Spleen (tissue), 11 donors: ENCODE measurements at regions not wholly inside any gene's neighbourhood (a gene's known extent, or its start where the extent isn't known, plus 50 kb on each side); places are given as distances from the start of the nearest gene placed in this dataset.

Experiments used
- DNase-seq: peaks from one replicate; pipeline ENCODE4 v3.0.0-alpha.2; 2020
- H3K27ac ChIP-seq, 8 donors: fragments of 200-600 bp; sonication (generic) in 7 of 8; 1 replicate in 4 of 8; 2 replicates in 4 of 8; pipeline versions ENCODE4 v1.5.0 to v1.8.0; 2016 to 2021; ENCODE audit warnings: inconsistent platforms in 4 of 8, mild to moderate bottlenecking in 4 of 8, moderate library complexity in 1 of 8
- H3K27me3 ChIP-seq, 7 donors: fragments of 200-600 bp; sonication (generic) in 6 of 7; replicated peaks in 1 of 7; 1 replicate in 4 of 7; 2 replicates in 3 of 7; pipeline versions ENCODE4 v1.5.0 to v1.8.0; 2016 to 2021; ENCODE audit warnings: inconsistent platforms in 3 of 7, mild to moderate bottlenecking in 1 of 7
- H3K36me3 ChIP-seq, 6 donors: fragments of 200-600 bp; sonication (generic) in 5 of 6; 1 replicate in 4 of 6; 2 replicates in 2 of 6; pipeline versions ENCODE4 v1.5.0 to v1.8.0; 2016 to 2021; ENCODE audit warnings: inconsistent platforms in 2 of 6
- H3K4me1 ChIP-seq, 6 donors: fragments of 200-600 bp; sonication (generic) in 5 of 6; 1 replicate in 3 of 6; 2 replicates in 3 of 6; pipeline versions ENCODE4 v1.5.0 to v1.8.0; 2016 to 2021; ENCODE audit warnings: inconsistent platforms in 3 of 6
- H3K4me3 ChIP-seq, 8 donors: fragments of 200-600 bp; sonication (generic) in 7 of 8; 1 replicate in 4 of 8; 2 replicates in 4 of 8; pipeline versions ENCODE4 v1.5.0 to v1.8.0; 2016 to 2021; ENCODE audit warnings: inconsistent platforms in 4 of 8, mild to moderate bottlenecking in 4 of 8, moderate library complexity in 2 of 8
- H3K9me3 ChIP-seq, 8 donors: fragments of 200-600 bp; sonication (generic) in 7 of 8; 1 replicate in 4 of 8; 2 replicates in 4 of 8; pipeline versions ENCODE4 v1.5.0 to v1.8.0; 2016 to 2021; ENCODE audit warnings: inconsistent platforms in 4 of 8
- POLR2A ChIP-seq, 3 donors: fragments of 450-650 bp; IDR thresholded peaks; one replicate each; pipeline ENCODE4 v1.5.1; 2017; ENCODE audit warnings: antibody characterized with exemption in 3 of 3, mild to moderate bottlenecking in 1 of 3
- POLR2AphosphoS5 ChIP-seq, 3 donors: sonication (generic); formaldehyde crosslinking; IDR thresholded peaks; one replicate each; pipeline ENCODE4 v1.5.1; 2017; ENCODE audit warnings: antibody characterized with exemption in 3 of 3
- WGBS, 5 donors: extraction: QIAGEN DNeasy Blood & Tissue Kit in 3 of 5; methylation state at CpG; one replicate each; pipeline versions ENCODE4 v1.1.5 to v1.1.7; 2013 to 2018; 5-methylcytosine and 5-hydroxymethylcytosine counted together
- intact Hi-C: fragments of 100-400 bp; cut with DNase I; formaldehyde crosslinking; loops from one replicate; pipeline ENCODE4 v1.15.0; 2023; ENCODE audit warnings: low total_unique reads
- TF ChIP-seq, protein P1 (sequence below), 11 experiments: fragments of 200-600 bp in 7 of 11; fragments of 450-650 bp in 4 of 11; sonication (generic) in 4 of 11; IDR thresholded peaks in 8 of 11; conservative IDR thresholded peaks in 3 of 11; 1 replicate in 7 of 11; 2 replicates in 4 of 11; pipeline versions ENCODE4 v1.4.0 to v1.8.0; 2016 to 2021; ENCODE audit warnings: antibody characterized with exemption in 11 of 11, inconsistent platforms in 4 of 11, mild to moderate bottlenecking in 1 of 11
- donor health status: healthy with polysubstance abuse.
- donor health status: DM: no; HTN: no; CAD: no; lungs with moderate emphysema.
- donor health status: DM: no; HTN: no; CAD: no.
- donor health status: Bipolar disorder and iron deficiency.
- donor health status: healthy.
- donor health status: DM: no; HTN: no; CAD: no.
- donor health status: DM: yes; HTN: yes; CAD: no.

- no peak overlapping the region for H3K4me3 ChIP-seq
- WGBS, 5 donors: 61 to 91% (median 68%) methylated on average over 1 of the region's 1 CpG
- H3K27me3 ChIP-seq: no peaks in the 10 kb centered on the region
- no peaks in the 10 kb centered on the region for H3K36me3 ChIP-seq
- TF ChIP-seq, protein P1, sequence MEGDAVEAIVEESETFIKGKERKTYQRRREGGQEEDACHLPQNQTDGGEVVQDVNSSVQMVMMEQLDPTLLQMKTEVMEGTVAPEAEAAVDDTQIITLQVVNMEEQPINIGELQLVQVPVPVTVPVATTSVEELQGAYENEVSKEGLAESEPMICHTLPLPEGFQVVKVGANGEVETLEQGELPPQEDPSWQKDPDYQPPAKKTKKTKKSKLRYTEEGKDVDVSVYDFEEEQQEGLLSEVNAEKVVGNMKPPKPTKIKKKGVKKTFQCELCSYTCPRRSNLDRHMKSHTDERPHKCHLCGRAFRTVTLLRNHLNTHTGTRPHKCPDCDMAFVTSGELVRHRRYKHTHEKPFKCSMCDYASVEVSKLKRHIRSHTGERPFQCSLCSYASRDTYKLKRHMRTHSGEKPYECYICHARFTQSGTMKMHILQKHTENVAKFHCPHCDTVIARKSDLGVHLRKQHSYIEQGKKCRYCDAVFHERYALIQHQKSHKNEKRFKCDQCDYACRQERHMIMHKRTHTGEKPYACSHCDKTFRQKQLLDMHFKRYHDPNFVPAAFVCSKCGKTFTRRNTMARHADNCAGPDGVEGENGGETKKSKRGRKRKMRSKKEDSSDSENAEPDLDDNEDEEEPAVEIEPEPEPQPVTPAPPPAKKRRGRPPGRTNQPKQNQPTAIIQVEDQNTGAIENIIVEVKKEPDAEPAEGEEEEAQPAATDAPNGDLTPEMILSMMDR (IDR thresholded peaks at IDR 0.05 in 8 of 11, conservative IDR thresholded peaks at IDR 0.05 in 3 of 11): no peak
- TF ChIP-seq POLR2AphosphoS5 (IDR thresholded peaks at IDR 0.05) (no peak), POLR2A (IDR thresholded peaks at IDR 0.05) (no peak)
- intact Hi-C loops: no loop called here
- DNase-seq: no peak
- no peaks in the 10 kb centered on the region for H3K9me3 ChIP-seq
- no peak overlapping the region for H3K27ac ChIP-seq
- peaks cover 0 to 3% (median 0%) of the 10 kb centered on the region in 6 donors for H3K4me1 ChIP-seq
Measured at GRCh38 chr11:28702450-28702790, 594.2 kb downstream of the METTL15 start.

GRCh38 chr11:28701760-28702449, 593.7 kb downstream of the METTL15 start:
- H3K27ac ChIP-seq: no peak overlapping the region
- no peak overlapping the region for H3K4me3 ChIP-seq
- peaks cover 0 to 3% (median 0%) of the 10 kb centered on the region in 6 donors for H3K4me1 ChIP-seq
- no peak for DNase-seq
- H3K36me3 ChIP-seq: no peaks in the 10 kb centered on the region
- H3K9me3 ChIP-seq: no peaks in the 10 kb centered on the region
- WGBS, 5 donors: 65 to 80% (median 70%) methylated on average over 5 of the region's 5 CpGs
- H3K27me3 ChIP-seq: no peaks in the 10 kb centered on the region
- TF ChIP-seq, protein P1 (IDR thresholded peaks at IDR 0.05 in 8 of 11, conservative IDR thresholded peaks at IDR 0.05 in 3 of 11): no peak
- TF ChIP-seq POLR2AphosphoS5 (IDR thresholded peaks at IDR 0.05) (no peak), POLR2A (IDR thresholded peaks at IDR 0.05) (no peak)
- intact Hi-C loops: no loop called here

GRCh38 chr11:28699701-28700100, 591.5 kb downstream of the METTL15 start:
- Histone ChIP-seq H3K4me1 (peaks cover 0 to 3% (median 0%) of the 10 kb centered on the region in 6 donors), H3K9me3 (no peaks in the 10 kb centered on the region), H3K4me3 (no peak overlapping the region), H3K36me3 (no peaks in the 10 kb centered on the region), H3K27me3 (no peaks in the 10 kb centered on the region), H3K27ac (no peak overlapping the region)
- intact Hi-C loops: no loop called here
- TF ChIP-seq POLR2AphosphoS5 (IDR thresholded peaks at IDR 0.05): no peak
- TF ChIP-seq POLR2A (IDR thresholded peaks at IDR 0.05): no peak
- no peak for DNase-seq

DNA sequence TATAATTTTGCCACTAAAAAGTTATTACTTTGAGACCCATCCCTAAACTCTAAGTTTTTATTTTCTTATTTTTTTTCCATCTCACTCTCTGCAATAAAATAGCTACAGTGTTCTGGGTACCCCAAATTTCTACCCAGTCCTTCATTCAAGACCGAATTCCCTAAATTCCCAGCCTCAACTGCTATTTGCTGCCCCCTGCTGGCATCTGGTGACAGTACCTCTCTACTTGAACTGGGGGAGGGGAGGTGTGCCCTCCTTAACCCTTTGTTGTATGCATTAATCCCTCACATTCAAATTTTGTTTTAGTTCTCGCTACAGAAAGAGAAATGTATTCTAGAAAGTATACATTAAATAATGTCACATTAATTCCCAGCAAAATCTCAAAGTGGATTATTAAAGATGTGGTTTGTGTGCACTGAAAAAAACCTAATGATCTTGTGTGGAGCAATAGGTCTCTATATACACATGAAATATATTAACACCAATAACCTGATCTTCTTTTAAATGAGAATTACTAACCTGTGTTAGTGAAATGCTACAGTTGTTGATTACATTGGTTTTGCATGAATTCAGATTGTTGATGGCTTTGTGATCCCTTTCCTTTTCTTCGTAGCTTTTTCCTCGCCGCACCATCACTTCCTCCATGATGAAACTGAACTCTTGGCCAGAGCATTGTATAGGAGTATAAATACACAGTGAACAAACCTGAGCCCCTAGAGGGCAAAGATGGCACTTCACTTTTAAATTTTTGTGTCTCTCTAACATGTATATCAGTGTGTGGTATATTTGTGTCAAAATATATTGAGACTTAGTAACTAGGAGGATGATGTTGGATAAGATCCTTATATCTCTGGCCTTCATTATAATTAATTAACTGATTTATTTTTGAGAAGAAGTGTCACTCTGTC, 590.0 kb downstream of the METTL15 start:
- TF ChIP-seq POLR2A (IDR thresholded peaks at IDR 0.05): no peak
- TF ChIP-seq, protein P1 (IDR thresholded peaks at IDR 0.05 in 8 of 11, conservative IDR thresholded peaks at IDR 0.05 in 3 of 11): peak in 9 of 11 experiments; percentile 20 to 78 (median 60)
- no peak for TF ChIP-seq POLR2AphosphoS5 (IDR thresholded peaks at IDR 0.05)
- 62 to 71% (median 68%) methylated on average over 5 of the region's 5 CpGs for WGBS, 5 donors
- H3K36me3 ChIP-seq: no peaks in the 10 kb centered on the region
- H3K4me3 ChIP-seq: no peak overlapping the region
- intact Hi-C loops: no loop called here
- no peaks in the 10 kb centered on the region for H3K9me3 ChIP-seq
- no peak for DNase-seq
- H3K27ac ChIP-seq: no peak overlapping the region
- H3K4me1 ChIP-seq: peaks cover 0 to 3% (median 0%) of the 10 kb centered on the region in 6 donors
- no peaks in the 10 kb centered on the region for H3K27me3 ChIP-seq
